IMR-90 (cell line): ENCODE measurements at regions not wholly inside any gene's neighbourhood (a gene's known extent, or its start where the extent isn't known, plus 50 kb on each side); places are given as distances from the start of the nearest gene placed in this dataset.
"Not testable (repeated sequence)": the region's sequence is repeated elsewhere in the genome, so short reads cannot be mapped to it uniquely, and the experiment has no call there.

ENCODE experiments used
- ATAC-seq: fragments of 200-7000 bp; cut with Tn5 transposase; 2 replicates; pipeline ENCODE4 v1.9.1; 2020; ENCODE audit warnings: low read depth, mild to moderate bottlenecking, moderate library complexity
- BruUV-seq: library from RNA; stranded (reverse); fragments of 400-500 nt; replicated peaks from 2 replicates; lab custom pipeline; 2021; lab: Mats Ljungman, UMichigan
- CTCF ChIA-PET: fragments of 300-600 bp; formaldehyde crosslinking; extraction: SDS; loops from one replicate; lab custom pipeline; 2021; ENCODE audit warnings: antibody characterized with exemption; lab: Yijun Ruan, JAX
- POLR2A ChIA-PET: fragments of 300-600 bp; sonication (Branson Sonifier 250); formaldehyde crosslinking; loops from one replicate; lab custom pipeline; 2022; ENCODE audit warnings: antibody characterized with exemption; ENCODE audit not compliant: unreplicated experiment; lab: Charles Lee
- DNase-seq: peaks from one replicate; pipeline ENCODE4 v3.0.0; 2013
- H2AFZ ChIP-seq: replicated peaks from 2 replicates; pipeline ENCODE3; 2013; ENCODE audit warnings: low read length, mild to moderate bottlenecking; ENCODE audit not compliant: poor library complexity
- H2AK5ac ChIP-seq: 2 replicates; pipeline ENCODE4 v1.6.1; 2013; ENCODE audit warnings: low read depth, low read length, inconsistent platforms
- H2AK9ac ChIP-seq: replicated peaks from 2 replicates; pipeline ENCODE3; 2013; ENCODE audit warnings: mild to moderate bottlenecking, low read depth, low read length, moderate library complexity; ENCODE audit not compliant: poor library complexity
- H2BK120ac ChIP-seq: 2 replicates; pipeline ENCODE4 v1.6.1; 2013; ENCODE audit warnings: low read depth, low read length, inconsistent platforms
- H2BK15ac ChIP-seq: 3 replicates; pipeline ENCODE4 v1.6.1; 2013; ENCODE audit warnings: low read depth, low read length, inconsistent platforms
- H2BK20ac ChIP-seq: 2 replicates; pipeline ENCODE4 v1.6.1; 2013; ENCODE audit warnings: low read depth, mild to moderate bottlenecking, inconsistent platforms, low read length, moderate library complexity
- H2BK5ac ChIP-seq: 2 replicates; pipeline ENCODE4 v1.6.1; 2013; ENCODE audit warnings: mild to moderate bottlenecking, low read depth, low read length, inconsistent platforms; ENCODE audit not compliant: poor library complexity, severe bottlenecking
- H3K14ac ChIP-seq: replicated peaks from 2 replicates; pipeline ENCODE4 v1.6.1; 2013; ENCODE audit warnings: low read depth, low read length, inconsistent platforms
- H3K18ac ChIP-seq: 2 replicates; pipeline ENCODE4 v1.6.1; 2013; ENCODE audit warnings: low read depth, low read length, control low read depth
- H3K23ac ChIP-seq: 2 replicates; pipeline ENCODE4 v1.6.1; 2013; ENCODE audit warnings: low read depth, low read length, inconsistent platforms
- H3K27ac ChIP-seq: 2 replicates; pipeline ENCODE4 v1.5.1; 2013; ENCODE audit warnings: mild to moderate bottlenecking, control low read depth, low read length; ENCODE audit not compliant: insufficient read depth
- H3K27me3 ChIP-seq: 2 replicates; pipeline ENCODE4 v1.6.1; 2013; ENCODE audit warnings: low read length; ENCODE audit not compliant: control insufficient read depth, insufficient read depth
- H3K36me3 ChIP-seq: 2 replicates; pipeline ENCODE4 v1.6.1; 2013; ENCODE audit warnings: low read length, mixed read lengths; ENCODE audit not compliant: control insufficient read depth, insufficient read depth
- H3K4ac ChIP-seq: 2 replicates; pipeline ENCODE4 v1.6.1; 2013; ENCODE audit warnings: low read depth, low read length, inconsistent platforms
- H3K4me1 ChIP-seq: 2 replicates; pipeline ENCODE4 v1.6.1; 2013; ENCODE audit warnings: low read length, mixed read lengths; ENCODE audit not compliant: control insufficient read depth, insufficient read depth
- H3K4me2 ChIP-seq: 2 replicates; pipeline ENCODE4 v1.6.1; 2013; ENCODE audit warnings: low read depth, mild to moderate bottlenecking, control low read depth, low read length, moderate library complexity
- H3K4me3 ChIP-seq: 2 replicates; pipeline ENCODE4 v1.5.1; 2013; ENCODE audit warnings: low read depth, mild to moderate bottlenecking, control low read depth, low read length, moderate library complexity; ENCODE audit not compliant: insufficient read depth
- H3K56ac ChIP-seq: 2 replicates; pipeline ENCODE4 v1.6.1; 2013; ENCODE audit warnings: low read length, inconsistent platforms; ENCODE audit not compliant: insufficient read depth; ENCODE audit errors: extremely low read depth
- H3K79me1 ChIP-seq, 2 experiments: 2 replicates each; pipeline ENCODE4 v1.6.1; 2013; ENCODE audit warnings: low read length in 2 of 2, inconsistent platforms in 1 of 2, low read depth in 1 of 2
- H3K9ac ChIP-seq: 2 replicates; pipeline ENCODE4 v1.6.1; 2013; ENCODE audit warnings: low read depth, low read length, control low read depth
- H3K9me1 ChIP-seq: 2 replicates; pipeline ENCODE4 v1.6.1; 2013; ENCODE audit warnings: low read length, inconsistent platforms; ENCODE audit not compliant: insufficient read depth
- H3K9me3 ChIP-seq: 2 replicates; pipeline ENCODE4 v1.6.1; 2013; ENCODE audit warnings: low read length; ENCODE audit not compliant: control insufficient read depth, insufficient read depth
- H4K20me1 ChIP-seq: 2 replicates; pipeline ENCODE4 v1.6.1; 2013; ENCODE audit warnings: low read length, inconsistent platforms; ENCODE audit not compliant: insufficient read depth
- H4K5ac ChIP-seq: 2 replicates; pipeline ENCODE4 v1.6.1; 2013; ENCODE audit warnings: mild to moderate bottlenecking, low read depth, low read length, control low read depth
- H4K8ac ChIP-seq, 2 experiments: 2 replicates each; pipeline ENCODE4 v1.6.1; 2013; ENCODE audit warnings: low read depth in 2 of 2, low read length in 2 of 2, control low read depth in 1 of 2, inconsistent platforms in 1 of 2
- H4K91ac ChIP-seq: 2 replicates; pipeline ENCODE4 v1.6.1; 2013; ENCODE audit warnings: low read depth, low read length, inconsistent platforms; ENCODE audit not compliant: insufficient read depth
- WGBS, 2 experiments: methylation state at CpG; one replicate each; pipeline versions ENCODE4 v1.1.5 to v1.1.7; 2013; ENCODE audit warnings: missing lambda C conversion rate in 2 of 2; ENCODE audit not compliant: insufficient read length in 1 of 2; ENCODE audit errors: extremely low coverage in 2 of 2; 5-methylcytosine and 5-hydroxymethylcytosine counted together
- dilution Hi-C: fragments of 300-500 bp; cut with HindIII; formaldehyde crosslinking; loops from one replicate; pipeline ENCODE4 v1.14.3; 2018; ENCODE audit warnings: low sequenced_read_pairs; ENCODE audit not compliant: unreplicated experiment
- in situ Hi-C: fragments of 300-500 bp; cut with MboI; formaldehyde crosslinking; loops from 3 replicates; pipeline ENCODE4 v1.14.3; 2019; ENCODE audit warnings: low sequenced_read_pairs, inconsistent platforms, mixed read lengths
- intact Hi-C: fragments of 100-400 bp; cut with micrococcal nuclease; formaldehyde crosslinking; loops from 2 replicates; pipeline ENCODE4 v1.10.0; 2022

GRCh38 chr2:234389661-234390060, 107.2 kb downstream of the ARL4C start:
- no CpG with 5 or more reads among the region's 3 CpGs for WGBS, 2 experiments
- H3K9ac ChIP-seq, H3K79me1 ChIP-seq, DNase-seq, H2AK5ac ChIP-seq, BruUV-seq, H3K18ac ChIP-seq, H4K91ac ChIP-seq, H2BK120ac ChIP-seq, H3K4me3 ChIP-seq, CTCF ChIA-PET, H4K5ac ChIP-seq, H3K27ac ChIP-seq, H2BK5ac ChIP-seq, H3K36me3 ChIP-seq, dilution Hi-C loops, H3K4ac ChIP-seq, H4K8ac ChIP-seq, H3K9me3 ChIP-seq, H2BK15ac ChIP-seq, H4K20me1 ChIP-seq, POLR2A ChIA-PET, H2AFZ ChIP-seq, H3K56ac ChIP-seq, H2BK20ac ChIP-seq, H3K23ac ChIP-seq, intact Hi-C loops, H3K4me1 ChIP-seq, in situ Hi-C loops, H2AK9ac ChIP-seq, H3K9me1 ChIP-seq, H3K14ac ChIP-seq, H3K4me2 ChIP-seq, H3K27me3 ChIP-seq, ATAC-seq: not testable (repeated sequence)
